ENCODE measurements at regions not wholly inside any gene's neighbourhood (a gene's known extent, or its start where the extent isn't known, plus 50 kb on each side); places are given as distances from the start of the nearest gene placed in this dataset.
"Not testable (repeated sequence)": the region's sequence is repeated elsewhere in the genome, so short reads cannot be mapped to it uniquely, and the experiment has no call there.

DNA sequence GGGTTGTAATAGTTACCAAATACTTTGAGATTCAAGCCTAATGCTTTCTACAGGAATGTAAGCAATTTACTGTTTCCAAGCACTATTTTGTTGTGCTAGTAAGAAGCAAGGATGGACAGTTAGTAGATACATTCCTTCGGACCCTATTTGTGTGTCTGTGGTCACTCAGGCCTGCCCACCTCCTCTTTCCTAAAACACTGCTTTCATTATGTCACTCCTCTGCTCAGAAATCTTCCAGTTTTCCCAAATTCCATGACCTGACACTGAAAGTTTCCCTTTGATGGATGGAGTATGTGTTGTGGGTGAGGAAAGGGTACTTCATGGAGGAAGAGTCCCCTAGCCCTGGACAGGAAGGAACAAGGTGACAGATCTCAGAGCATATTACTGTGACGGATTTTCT, 141.1 kb downstream of the DISP1 start:
- no peak for DNase-seq

- DNase-seq, result no peak
These were observed 141.8 kb downstream of the DISP1 start for GRCh38 chr1:222956601-222957000.

DNA sequence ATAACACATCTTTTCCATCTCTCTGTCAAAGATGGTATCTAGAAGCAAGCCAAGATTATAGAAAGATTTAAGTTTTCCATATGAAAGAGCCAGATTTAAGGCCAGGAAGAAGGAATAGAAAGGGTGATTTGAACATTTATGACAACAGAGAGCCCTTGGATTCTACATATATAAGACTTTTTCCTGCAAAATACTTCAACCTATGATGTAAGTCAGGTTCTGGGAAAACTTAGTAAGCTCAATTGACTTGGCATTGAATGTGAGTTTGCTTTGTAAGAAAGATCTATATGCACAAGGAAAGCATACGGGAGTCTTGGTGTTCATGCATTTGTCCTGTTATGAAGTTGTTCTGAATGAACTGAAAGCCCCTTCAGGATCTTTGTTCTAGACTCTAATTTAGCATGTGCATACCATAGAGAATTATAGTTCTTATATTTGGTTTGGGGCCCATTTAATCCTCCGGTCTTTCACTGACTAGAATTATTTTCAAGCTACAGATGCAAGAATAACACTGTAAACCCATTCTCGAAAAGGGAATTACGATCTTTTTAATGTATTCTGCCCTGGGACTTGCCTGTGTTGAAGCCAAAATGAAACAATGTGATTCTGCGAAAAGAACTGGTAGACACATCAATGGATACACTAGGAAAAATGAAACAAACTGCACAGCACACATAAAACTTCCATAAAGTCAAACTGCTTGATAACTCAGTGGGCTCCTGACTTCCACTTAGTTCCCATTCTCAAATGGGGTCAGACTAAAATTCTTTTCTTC, 152.8 kb downstream of the DISP1 start:
- DNase-seq, result no peak

DNA sequence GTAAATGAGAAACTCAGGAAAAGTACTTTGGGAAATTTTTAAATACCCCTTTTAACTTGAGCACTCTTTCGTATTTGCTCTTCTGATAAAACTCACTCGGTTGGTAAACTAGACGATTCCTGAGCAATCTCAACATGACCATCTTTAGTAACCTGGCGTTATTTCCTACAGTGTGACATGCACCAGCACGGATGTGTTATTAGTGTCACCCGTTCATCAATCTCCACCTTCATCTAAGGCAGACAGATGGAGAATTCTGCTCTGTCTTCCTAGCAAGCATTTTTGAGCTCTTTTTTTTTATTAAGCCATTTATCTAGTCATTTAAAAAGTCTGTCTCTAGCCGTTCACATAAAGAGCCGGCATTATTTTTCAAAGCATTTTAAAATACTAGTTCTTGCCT, 155.2 kb downstream of the DISP1 start:
- DNase-seq, result no peak

DNA sequence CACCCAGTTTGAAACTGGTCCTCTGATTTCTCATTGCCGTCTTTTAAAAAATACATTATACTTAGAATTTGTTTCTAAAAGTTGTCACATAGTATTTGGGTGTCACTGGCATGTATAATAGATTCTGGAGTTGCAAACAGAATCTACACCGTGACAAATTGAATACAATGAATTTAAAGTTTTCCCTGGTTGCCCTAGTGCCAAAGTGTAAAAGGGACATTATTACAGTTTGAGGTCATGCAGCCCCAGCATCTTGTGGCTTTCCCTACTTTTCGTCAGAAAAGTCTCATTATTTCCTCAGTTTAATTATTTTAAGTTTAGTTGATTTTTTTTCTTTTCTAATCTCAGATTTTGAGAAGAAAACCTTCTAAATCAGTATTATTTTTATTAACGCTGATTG, 155.9 kb downstream of the DISP1 start:
- DNase-seq, result no peak

DNA sequence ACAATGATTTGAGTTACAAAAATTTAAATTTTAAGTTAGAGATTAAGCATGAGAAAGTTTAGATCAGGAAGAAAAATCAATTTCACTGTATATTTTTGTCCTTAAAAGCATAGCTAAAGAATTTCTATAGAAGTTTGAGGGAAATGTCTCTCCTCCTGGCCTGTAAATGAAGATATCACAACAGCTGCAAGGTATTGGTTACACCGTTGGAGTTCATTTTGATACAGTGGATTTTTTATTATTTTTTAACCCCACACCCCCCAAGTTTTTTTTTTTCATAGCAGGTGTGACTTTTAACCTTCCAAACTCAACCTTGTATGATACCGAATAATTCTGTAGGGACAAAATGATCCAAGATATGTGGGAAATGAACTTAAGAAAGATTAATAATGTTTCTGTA, 156.3 kb downstream of the DISP1 start:
- no peak for DNase-seq

DNA sequence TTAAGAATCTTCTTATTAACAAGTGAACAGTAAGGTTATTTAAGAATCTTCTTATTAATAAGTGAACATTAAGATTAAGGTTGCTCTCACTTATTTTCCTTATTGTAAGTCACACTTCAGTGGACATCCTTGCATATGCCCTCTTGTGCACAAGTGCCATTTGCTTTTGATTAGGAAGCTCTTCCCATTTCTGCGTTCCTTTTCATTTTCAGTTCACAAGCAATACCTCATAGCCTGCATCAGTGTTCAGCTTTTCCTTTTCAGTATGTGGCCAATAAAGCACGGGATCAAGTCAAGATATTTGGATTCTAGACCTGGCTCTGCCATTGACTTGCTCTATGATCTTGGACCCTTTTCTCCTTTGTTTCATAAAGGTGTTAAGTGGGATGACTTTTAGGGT, 158.7 kb downstream of the DISP1 start:
- DNase-seq, result no peak

GRCh38 chr1:222974496-222974895, 159.7 kb downstream of the DISP1 start:
- DNase-seq, result no peak

- no peak for DNase-seq
These were observed 160.8 kb downstream of the DISP1 start for GRCh38 chr1:222975472-222976122.

DNA sequence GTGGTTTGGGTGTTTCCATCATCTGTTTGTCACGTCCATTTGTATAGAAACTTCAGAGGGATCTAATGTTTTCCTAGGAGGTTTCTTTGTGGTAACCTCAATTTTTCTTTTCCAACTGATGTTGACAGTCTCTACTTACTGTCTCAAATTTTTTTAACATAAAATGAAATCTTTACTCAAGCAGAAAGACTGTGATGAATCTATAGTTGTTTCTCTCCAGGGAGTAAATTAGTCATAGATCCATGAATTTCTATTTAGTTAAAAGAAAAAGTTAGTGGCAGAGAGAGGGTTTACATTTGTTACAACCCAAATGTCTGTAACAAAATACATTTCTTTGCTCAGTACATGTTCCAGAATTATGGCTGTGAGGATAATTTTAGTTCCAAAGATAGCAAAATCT, 161.6 kb downstream of the DISP1 start:
- no peak for DNase-seq

- DNase-seq, result not testable (repeated sequence)
These were observed 162.5 kb downstream of the DISP1 start for GRCh38 chr1:222977294-222977693.

DNA sequence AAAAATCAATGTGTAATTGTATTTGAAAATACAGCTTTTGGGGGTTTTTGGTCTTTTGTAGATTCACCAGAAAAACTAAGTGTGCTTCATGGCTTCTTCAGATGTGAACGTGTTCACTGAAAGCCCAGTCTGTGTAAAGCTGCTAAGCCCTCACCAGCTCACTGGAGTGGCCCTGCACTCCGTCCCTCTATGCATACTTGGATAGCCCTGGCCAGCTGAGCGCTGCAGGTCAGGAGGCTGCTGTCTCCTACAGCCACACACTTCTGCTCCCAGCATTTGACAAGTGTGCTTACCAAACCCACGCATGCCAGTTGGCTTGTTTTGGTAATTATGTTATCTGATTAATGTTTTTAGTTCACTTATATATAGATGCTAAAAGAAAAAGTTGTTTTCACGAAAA, 163.5 kb downstream of the TLR5 start:
- no peak for DNase-seq

DNA sequence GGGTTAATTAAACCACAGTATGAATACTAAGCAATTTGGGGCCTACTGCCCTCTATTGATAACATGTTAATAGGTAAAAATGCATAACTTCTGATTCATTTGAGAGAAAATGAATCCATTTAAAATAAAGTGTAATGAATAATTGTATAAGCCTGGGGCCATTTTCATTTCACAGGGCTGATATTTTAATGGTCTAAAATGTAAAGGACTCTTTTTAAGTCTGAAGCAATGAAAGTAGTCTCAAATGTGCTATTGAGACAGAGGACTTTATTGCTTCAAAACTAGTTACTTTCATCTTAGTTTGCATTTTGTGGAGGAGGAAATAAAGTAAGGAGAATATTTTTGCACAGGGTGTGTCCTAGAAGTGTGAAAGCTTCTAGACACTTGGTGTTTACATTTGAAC, 155.4 kb downstream of the TLR5 start:
- no peak for DNase-seq

DNA sequence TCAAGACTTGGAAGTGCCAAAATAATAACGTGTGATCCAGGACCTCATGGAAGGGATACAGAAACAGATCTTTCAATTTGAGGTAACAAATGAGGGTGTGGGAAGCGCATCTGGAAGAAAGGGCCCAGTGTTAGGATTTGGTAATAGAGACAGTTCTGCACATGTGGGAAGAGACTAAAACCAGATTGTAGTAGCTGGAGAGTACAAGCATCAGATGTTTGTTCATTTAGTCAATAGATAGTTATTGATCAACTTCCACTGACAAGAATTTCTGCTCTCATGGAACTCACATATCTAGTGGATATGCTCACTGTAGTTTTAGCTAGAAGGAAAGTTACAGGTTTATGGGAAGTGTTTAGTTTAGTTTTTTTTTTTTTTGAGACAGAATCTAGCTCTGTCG, 153.6 kb downstream of the TLR5 start:
- DNase-seq, result no peak

DNA sequence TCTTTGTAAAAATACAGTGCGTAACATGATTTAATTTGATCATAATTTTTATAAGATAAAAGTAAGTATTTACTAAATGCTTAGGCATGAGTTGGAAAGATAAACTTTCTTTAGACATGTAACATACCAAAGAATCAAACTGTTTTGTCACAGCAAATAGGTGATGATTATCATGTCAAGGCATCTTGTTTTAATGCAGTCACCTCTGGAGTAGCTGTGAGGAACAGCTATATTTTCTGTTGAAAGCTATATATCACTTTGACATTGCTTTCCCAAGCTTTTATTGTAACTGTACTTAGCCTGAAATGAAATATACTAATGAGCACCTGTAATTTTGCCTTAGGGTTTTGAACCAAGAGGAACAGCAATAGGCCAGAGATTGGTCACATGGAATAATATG, 151.9 kb downstream of the TLR5 start:
- DNase-seq, result no peak

- peak in 1 of 2 donors; percentile 1 for DNase-seq
These were observed 151.1 kb downstream of the TLR5 start for GRCh38 chr1:222991908-222992307.

GRCh38 chr1:222994511-222995235, 148.4 kb downstream of the TLR5 start:
- DNase-seq, result peak in 1 of 2 donors; percentile 16

GRCh38 chr1:222995236-222995580, 147.8 kb downstream of the TLR5 start:
- peak; percentile 2 to 47 for DNase-seq

DNA sequence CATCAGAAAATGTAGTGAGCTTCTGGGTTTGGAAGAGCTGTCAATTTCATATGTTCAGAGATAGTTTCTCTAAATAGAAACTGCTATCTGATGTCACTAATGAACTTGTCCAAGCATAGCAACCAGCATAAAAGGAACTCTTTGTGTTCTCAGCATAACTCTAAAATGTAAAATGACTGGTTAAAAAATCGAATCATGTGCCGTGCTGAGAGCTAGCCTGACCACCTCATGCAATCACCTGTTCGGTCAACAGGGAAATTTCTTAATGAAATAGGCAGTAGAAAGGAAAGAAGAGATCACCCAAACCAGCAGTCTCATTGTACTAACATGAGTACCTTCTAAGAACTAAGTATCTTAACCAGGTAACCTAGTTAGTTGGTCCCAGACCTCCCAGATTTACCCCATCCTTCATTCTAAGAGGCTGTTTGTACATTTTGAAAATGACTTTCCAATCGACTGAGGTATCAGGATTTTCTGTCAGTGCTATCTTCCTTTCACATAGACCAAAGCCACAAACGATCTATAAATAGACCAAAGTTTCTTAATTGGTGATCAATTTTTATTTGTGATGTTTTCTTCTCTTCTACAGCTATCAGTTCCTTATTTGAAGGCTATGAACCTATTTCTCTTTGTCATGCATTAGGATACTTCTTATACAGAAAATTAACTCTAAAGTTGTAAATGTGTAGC, 147.3 kb downstream of the TLR5 start:
- no peak for DNase-seq

- DNase-seq, result no peak
These were observed 146.6 kb downstream of the TLR5 start for GRCh38 chr1:222996310-222996975.

DNA sequence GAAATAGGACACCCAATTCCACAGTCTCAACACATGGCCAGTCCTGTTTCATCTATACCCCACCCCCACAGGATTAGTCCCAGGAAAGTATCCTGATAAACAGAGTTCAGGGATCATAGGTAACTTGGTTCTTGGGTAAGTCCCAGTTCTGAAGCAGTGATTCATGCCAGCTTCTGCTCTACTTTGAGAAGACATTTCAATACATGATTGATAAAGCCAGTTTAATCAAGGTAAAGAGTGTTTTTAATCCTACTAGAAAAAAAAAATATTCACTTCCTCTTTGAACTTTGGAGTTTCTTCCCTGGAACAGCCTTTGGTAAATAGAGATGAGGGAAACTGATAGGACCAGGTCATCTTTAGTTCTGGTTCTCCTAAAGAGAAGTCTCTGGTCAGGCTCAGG, 142.4 kb downstream of the TLR5 start:
- DNase-seq, result no peak

GRCh38 chr1:223001653-223002634, 141.1 kb downstream of the TLR5 start:
- no peak for DNase-seq

Measured in inflammatory macrophage treated with lipopolysaccharide for 1 hour (primary cell).